ENCODE measurements at regions not wholly inside any gene's neighbourhood (a gene's known extent, or its start where the extent isn't known, plus 50 kb on each side); places are given as distances from the start of the nearest gene placed in this dataset.

DNA sequence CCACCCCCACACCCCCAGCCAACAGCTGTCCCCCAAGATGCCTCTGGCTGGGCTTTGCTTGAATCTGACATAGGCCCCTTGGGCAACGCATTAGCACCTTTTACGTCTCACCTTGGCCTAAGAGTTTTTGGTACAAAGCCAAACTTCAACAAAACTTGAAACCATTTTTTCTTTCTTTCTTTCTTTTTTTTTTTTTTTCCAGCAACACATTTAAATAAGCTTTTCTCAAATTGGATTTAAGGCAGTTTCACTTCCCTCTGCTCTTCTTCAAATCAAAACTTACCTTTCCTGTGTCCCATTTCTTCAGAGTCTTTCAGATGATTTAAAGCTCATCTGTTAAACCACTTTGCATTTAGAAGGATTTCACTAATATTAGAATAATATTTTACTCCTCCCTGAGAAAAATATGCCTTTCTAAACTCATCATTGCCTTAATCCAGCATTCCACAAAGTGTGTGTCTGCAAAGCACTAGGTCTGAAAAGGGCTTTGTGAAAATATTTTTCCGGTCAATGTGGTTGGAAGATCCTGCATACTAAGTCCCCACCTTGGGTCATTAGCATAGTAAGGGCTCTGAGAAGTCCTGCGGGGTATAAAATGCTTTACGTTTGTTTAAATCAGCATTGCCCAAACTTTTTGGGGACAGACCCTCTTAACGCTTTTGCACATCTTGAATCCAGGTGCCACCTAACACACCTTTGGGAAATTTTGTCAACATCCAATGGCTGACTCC lies 217.0 kb downstream of the TLE3 start:
- DNase-seq: no peak

DNA sequence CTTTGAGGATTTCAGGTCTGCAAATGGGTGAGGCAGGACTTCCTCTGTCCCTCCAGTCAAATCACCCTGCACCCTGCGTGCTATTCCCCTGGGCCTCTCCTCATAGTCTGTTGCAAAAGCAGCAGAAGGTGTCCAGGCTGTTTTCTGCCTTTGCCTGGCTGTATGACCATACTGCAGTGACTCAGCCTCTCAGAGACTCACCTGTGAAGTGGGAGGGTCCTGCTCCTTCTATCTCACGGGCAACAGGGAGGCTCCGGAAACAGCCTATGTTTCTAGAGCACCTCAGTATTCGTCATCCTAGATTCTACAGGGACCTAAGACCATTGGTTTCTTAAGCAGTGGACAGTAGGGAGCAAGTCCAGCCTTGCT lies 216.4 kb downstream of the TLE3 start:
- no peak for DNase-seq

DNA sequence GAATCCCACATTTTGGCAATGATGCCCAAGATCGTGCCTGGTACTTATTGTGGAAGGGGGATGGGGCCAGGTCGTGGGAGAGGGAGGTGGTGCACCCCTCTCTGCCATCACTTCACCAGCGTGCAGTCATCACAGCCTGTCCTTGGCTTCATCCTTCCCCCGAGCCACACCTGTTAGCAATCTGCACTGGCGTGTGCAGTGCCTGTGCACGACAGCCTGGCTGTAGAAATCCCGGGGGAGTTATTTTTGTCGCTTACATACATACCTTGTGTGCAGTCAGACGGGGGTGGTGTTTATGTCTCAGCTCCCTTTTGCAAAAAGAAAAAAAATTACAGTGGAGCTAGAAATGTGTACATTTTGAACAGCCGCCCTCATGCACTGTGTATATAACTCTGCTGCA lies 216.0 kb downstream of the TLE3 start:
- no peak for DNase-seq

DNA sequence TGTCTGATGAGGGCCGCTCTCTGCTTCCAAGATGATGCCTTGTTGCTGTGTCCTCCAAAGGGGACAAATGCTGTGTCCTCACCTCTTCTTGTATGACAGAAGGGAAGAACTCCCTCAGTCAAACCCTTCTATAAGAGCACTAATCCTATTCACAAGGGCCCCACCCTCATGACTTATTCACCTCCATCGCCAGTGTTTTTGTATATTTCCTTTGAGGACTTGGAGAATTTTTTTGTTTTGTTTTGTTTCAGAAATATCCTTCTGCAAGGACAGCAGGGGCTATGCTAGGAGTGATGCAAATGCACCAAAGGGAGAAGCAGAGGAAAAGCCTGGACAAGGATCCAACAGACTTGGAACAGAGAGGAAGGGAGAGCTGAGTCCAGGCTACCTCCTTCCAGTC lies 214.4 kb downstream of the TLE3 start:
- DNase-seq: no peak

DNA sequence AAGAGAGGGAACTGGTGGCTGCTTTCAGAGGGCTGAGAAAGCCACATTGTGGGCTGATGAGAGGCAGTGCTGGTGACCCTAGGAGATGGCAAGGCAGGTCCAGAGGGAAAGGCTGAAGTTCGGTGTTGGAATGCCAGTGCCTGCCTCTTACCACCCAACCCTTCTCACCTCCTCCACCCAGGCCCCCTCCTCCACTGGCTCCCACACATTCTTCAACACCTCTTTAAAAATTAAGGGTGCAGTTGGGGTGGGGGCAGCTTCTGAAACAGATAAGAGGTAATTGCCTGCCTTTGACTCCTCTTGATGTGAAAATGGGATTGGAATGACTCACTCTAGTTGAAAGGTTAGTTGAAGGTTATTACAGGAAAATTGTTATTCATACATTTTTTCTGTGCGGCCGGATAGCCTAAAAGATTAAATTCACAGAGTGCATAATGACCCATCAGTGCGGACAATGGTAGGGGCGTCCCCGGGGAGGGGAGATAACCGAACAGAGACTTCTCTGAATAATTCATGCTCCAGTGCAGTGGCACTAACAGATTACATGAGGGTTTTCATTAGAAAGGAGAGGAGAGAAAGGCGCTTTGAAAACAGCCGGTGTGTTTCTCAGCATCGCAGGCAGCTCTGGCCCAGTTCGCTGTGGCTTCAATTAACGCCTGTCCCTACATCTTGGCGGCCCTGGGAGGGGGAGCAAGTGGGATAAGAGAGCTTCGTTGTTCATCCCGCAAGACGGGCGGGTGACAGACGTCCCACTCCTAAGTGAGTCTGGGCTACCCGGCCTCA lies 212.4 kb downstream of the TLE3 start:
- no peak for DNase-seq

DNA sequence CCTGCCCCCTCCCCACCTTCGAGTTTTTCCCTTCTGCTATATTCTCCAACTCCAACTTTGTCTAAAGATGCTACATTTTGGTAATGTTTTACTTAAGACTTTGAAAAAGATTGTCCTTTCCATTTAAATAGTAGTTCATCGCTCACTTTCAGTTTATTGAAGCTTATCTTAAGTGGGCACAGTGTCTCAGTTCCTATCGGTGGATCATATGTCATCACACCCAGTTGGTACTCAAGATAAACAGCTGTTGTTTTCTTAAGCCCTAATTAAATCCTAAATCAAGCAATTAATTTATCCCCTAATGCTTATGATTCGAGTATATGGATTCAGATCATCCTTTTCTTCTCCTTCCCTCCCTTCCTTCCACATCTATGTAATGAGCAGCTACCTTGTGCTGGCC lies 210.7 kb downstream of the TLE3 start:
- DNase-seq: no peak

DNA sequence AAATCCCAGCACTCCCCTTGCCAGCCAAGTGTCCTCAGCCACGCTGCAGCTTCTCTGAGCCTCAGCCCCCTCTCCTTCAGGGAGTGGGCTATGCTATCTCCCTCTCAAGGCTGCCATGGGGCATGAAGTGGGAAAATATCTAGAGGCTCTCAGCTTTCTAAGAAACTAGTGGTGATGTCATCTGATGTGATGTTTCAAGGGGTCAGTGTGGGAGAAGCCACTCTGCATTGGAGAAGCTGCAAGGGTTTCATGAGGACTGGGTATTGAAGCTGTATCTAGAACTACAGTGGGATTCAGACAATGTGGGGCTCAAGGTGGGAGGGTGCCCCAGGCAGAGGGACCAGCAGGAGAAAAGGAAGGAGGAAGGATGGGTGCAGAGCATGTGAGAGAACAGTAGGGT lies 210.2 kb downstream of the TLE3 start:
- no peak for DNase-seq

DNA sequence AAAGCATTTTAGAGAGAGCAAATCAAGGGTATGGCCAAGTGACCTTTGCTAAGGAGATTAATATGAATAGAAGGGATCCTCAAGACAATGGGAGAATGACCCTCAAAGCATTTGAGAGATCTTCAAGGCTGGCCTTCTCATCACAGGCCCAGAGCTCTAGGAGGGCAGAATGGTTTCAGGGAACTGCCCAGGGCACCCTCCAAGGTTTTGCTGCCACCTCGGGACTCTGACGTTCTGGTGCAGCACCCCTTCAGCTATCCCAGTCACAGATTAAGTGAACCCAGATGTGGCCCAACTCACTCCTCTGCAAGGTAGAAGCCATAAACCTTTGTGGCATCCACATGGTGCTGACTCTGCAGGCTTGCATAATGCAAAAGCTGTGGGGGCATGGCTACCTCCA lies 209.3 kb downstream of the TLE3 start:
- no peak for DNase-seq

DNA sequence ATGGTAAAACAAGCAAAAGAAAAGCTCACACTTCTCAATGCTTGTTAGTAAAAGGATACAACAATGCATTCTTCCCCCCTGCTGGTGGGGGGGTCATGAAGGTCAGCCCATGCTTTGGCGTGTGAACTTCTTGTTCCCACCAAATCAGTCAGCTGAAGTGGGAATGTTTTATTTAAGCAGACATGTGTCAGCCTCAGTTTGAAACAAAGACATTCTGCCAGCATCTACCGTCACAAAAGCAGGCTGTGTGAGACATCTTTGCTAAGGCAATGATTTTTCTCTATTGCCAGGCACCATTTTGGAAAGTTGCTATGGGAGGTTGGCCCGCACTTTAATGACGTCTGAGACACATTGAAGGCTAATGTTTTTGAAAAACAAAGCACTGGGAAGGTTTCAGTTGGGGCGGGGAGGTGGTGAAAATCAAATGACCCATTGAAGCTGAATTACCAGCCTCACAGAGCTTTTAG lies 206.6 kb downstream of the TLE3 start:
- DNase-seq: no peak

DNA sequence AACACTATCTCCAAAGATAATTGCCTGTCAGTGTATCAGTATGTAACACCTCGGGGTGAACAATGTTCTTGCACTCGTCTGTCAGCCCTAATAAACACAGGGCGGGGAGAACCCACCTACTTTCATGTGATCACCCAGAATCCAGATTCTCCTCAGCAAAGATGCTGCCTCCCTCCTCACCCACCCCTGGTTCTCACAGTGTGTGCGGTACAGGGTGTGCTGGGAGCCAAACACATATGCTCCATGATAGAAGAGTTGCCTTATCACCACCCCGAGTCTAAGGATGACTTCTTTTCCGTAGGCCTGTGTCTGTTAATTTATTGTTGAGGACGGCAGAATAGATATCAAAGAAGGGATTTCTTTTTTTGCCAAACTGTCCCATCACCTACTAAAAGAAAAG lies 206.1 kb downstream of the TLE3 start:
- no peak for DNase-seq

DNA sequence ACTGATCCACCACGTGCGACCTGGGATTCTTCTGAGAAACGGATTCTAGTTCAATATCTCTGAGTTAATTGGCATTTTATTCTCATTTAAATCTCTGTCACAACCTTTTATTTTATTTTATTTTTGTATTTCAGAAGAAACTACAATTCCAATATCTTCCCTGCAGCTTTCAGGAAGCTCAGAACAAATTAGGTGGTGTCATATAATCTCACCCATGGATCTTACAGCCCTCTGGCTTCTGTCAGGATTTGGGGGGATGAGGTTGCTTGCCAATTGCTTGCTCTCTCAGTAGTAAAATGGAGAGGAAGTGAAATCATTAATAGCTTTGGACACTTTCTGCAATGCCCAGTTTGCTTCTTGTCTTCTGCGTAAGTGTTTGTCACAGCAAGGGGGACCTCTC lies 205.4 kb downstream of the TLE3 start:
- DNase-seq: no peak

DNA sequence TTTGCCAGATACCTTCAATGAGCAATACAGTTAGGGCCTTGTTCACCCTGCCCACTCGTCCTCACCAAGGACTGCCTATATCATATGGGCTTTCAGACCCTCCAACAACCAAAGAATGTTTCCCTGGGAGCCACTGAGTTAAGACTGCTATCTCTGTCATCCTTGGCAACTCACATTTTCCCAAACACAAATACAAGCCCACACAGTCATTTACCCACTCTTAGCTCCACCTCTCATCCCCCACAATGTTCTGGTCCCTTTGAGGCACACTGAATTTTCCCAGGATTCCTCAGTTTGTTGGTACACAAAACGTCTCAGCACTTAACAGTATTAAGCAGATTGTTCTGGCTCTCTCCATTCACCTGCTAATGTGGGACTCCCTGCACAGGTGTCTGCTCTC lies 204.6 kb downstream of the TLE3 start:
- no peak for DNase-seq

DNA sequence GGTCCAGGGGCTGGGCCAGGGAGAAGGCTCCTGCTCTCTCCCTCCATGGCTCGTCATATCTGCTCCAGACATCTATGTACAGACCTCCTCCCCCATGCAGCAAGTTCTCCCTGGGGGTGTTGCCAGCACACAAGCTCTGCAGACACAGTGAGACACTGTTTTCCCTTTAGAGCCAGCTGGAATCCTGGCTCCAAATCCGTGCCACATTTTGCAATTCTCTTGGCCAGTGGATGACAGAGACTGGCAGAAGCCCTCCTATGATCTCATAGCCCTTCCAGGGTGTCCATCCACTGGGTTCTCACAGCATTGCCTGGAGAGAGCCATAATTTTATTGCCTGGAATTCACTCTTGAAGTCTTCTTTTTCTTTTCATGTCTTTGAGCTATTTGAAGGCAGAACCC lies 203.9 kb downstream of the TLE3 start:
- DNase-seq: no peak

DNA sequence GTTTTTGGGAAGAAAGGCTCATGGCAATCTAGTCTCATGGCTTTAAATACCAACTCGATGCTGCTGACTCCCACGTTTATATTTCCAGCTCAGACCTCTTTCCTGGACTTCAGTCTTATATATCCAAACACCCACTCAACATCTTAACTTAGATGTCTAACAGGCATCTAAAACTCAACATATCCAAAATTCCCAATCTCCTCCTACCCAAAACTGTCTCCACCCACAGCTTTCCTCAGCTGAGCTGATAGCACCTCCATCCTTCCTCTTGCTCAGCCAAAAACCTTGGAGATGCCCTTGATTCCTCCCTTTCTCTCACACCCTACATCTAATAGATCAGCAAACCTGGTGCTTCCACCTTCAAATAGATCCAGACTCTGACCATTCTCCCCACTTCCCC lies 202.5 kb downstream of the TLE3 start:
- no peak for DNase-seq

DNA sequence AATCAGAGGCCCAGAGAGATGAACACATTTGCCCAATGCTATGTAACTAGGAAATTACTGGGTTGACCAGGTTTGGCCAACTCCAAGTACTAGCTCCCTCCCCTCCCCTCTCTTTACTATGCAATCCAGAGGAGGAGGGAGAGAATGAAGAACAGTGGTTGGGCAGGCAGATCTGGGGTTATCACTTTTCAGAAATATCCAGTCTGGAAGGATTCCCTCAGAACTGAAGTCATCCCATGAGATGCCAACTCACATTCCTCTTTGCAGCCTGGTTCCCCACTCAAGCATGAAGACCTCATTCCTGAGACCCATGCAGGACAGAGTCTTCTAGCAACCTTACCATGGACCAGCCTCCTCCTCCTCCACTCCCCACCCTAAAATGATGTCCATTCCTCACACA lies 201.1 kb downstream of the TLE3 start:
- no peak for DNase-seq

DNA sequence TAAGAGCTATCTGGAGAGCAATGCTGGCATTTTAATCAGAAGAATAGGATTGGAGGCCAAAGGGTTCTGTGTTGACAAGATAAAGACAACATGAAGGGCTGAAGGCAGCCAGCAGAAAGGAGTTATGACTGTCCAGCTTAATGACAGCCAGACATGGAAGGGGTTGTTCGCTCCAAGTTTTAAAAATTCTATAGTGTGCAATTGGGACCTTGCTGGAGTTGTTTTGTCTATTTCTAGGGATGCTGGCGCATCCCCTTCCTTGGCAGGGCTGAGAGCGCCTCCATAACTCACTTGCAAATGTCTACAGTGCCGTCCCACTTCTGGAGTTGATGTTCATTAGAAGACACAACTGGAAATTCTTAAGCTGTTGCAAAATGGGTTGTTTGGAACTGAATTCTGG lies 200.7 kb downstream of the TLE3 start:
- DNase-seq: no peak

DNA sequence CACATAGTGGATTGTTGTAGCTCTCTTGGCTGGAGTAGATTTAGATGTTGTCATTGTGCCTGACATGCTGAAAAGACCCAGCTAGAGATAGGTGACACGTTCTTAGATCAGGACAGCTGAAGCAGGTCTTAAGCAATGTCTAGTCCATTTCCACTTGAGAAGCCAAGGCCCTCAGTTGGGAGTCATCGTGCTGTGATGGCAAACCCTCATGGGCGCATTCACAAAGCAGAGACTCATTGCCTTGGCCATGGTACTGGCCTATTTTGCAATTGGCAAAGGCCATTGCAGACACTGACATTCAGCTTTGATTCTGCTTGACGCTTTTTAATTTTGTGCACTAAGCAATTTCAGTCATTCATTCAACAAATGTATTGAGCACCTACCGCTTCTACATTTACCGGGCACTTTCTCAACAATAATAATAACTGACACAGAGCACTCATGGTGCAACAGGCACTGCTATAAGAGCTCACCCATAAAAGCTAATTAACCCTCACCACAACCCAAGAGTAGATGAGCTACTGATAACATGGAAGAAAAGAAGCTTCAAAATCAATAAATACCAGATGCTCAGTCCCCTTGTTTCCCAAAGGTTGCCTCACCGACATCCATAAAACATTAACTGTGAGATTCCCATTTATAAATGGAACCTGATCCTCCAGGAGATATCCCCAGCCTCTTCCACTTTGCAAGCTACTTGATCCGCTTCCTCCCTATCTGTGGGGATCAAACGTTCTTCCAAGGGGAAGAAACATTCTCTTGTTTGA lies 200.1 kb downstream of the TLE3 start:
- no peak for DNase-seq

DNA sequence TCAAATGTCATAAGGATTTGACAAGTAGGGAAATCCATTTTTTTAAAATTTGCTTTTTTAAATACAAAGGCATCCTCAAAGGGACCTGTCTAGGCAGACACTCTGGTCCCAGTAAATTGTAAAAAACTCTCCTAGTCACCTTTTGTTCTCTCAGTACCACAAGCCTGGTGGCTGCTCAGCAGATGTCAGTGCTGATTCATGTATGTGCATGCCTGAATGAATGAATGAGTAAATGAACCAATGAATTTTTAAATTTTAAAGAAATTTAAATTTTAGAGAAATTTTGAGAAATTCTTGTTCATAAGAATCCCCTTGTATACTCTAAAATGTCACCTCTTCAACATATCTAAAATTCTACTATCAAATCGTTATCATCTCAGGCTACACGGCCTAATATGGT lies 199.5 kb downstream of the TLE3 start:
- DNase-seq: no peak

DNA sequence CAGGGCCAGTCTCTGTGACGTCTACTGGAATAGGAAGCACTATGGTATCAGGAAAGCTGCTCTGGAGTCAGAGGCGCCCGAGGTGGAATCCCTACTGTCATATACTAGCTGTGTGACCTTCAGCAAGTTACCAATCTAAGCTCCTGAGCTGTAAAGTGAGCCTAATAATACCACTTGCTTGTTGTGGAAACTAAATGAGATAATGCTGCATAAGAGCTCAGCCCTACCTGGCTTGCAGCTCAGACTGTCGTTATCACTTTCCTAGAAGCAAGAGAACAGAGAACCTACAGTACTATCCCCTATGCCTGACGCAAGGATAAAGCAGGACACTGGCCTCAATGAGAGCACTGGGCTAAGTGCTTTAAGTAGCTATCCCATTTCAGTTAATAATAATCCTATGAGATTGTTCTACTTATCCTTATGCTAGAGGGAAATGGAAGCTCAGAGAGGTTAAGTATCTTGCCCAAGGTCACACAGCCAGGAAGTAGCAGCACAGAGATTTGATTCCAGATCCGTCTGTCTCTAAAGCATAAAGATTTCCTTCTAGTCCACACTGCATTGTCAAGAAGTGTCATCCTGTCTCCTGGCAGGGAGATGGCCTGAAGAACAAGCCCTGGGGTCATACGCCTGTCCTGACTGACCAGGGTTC lies 195.2 kb downstream of the TLE3 start:
- DNase-seq: no peak

DNA sequence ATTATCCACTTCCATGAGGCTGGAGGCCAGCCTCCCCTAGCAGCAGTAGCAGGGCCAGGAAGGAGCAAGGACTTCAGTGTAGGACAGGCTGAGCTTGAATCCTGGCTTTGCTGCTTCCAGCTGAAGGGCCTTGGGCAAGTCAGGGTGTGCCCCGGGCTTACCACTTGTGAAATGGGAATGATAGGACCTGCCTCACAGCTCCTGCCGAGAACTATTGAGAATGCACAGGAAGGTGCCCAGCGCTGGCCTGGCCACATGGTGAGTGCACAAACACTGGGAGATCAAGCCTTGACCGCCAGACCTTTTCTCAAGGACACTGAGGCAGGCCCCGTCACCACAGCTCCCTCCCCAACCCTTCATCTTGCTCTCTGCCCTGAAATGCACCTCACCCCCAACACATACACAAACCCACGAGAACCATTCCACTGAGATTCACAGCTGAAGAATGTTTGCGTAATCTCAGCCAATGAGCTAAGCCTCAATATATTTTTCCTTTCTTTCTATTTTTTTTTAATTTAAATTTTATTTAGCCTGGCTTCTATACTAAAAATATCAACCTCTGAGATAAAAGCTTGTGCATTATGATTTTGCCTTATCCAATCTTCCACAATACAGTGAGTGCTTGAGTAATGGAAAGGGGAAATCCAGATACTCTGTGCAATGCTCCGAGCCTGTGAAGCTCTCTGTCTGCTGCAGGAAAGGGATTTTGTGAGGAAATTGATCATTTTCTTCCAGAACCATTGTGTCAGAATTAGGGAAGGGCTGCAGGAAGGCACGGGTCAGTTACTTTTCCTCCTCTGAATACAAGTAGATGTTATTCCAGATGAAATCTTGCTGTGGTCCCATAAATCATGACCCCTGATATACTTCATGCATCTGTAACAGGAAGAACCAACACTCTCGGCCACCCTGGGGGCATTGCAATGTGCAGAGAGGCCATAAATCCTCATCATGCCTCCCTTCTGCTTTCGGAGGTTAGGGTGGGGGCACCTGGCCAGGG lies 193.9 kb downstream of the TLE3 start:
- DNase-seq: no peak

DNA sequence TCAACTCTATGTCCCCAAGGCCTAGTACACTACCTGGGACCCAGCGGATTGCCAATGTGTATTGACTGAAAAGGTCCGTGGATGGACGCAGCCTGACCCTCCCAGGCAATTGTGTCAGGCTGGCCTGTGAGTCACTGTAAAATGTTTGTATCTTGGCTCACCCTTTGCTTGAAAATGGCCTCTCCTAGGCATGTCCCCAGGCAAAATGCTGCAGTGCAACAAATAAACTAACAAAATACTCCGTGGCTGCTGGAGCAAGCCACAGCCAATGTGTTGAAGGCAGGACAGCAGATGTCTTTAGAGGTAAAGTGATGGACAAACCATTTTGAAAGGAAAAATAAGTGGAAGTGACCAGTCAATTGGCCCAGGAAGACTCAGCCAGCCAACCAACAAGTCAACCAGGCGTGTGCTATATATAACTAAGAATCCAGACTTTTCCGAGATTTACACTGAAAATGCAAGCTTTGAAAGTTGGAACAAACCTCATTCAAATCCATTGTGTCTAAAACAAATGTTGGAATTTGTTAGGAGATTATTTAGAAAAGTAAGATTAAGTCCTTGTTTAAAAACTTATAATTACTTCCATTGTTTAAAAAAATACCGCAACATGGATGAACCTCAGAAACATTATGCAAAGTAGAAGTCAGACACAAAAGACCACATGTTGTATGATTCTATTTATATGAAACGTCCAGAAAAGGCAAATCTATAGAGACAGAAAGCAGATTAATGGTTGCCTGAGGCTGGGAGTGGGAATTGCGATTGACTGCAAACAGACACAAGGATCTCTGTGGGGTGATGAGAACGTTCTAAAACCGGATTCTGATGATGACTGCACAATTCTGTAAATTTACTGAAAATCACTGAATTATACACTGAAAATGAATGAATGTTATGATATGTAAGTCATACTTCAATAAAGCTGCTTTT lies 191.2 kb downstream of the TLE3 start:
- DNase-seq: no peak
